AG09319 (cell line): ENCODE measurements at regions not wholly inside any gene's neighbourhood (a gene's known extent, or its start where the extent isn't known, plus 50 kb on each side); places are given as distances from the start of the nearest gene placed in this dataset.
A peak's percentile ranks its signal among the peaks of the same experiment; 100 is the strongest.

Experiments used
- DNase-seq: peaks from one replicate; pipeline ENCODE4 v3.0.0-alpha.2; 2010; ENCODE audit warnings: low read depth; ENCODE audit errors: extremely low read depth
- TF ChIP-seq, protein P1 (sequence below): IDR thresholded peaks from 2 replicates; pipeline ENCODE4 v1.5.1; 2011; ENCODE audit warnings: low read depth, mild to moderate bottlenecking, inconsistent platforms, low read length, moderate library complexity

DNA sequence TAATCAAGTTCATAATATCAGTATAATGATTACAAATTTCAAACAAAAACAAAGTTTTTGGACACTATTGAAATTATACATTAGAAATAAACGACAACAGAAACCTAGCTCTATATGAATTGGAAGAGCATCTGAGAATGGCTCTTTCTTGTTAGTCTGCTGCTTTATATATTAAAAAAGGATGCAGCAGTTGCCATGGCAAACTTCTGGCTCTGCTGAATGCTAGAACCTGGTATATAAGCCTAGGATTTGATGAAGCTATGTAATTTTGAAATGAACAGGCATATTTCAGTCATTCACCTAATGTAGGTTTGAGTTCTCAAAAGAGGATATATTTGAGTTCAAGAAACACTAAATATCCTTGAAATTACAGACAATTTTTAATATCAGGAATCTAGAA is 252.7 kb upstream of the KCNMB2 start:
- no peak for DNase-seq
- TF ChIP-seq, protein P1, sequence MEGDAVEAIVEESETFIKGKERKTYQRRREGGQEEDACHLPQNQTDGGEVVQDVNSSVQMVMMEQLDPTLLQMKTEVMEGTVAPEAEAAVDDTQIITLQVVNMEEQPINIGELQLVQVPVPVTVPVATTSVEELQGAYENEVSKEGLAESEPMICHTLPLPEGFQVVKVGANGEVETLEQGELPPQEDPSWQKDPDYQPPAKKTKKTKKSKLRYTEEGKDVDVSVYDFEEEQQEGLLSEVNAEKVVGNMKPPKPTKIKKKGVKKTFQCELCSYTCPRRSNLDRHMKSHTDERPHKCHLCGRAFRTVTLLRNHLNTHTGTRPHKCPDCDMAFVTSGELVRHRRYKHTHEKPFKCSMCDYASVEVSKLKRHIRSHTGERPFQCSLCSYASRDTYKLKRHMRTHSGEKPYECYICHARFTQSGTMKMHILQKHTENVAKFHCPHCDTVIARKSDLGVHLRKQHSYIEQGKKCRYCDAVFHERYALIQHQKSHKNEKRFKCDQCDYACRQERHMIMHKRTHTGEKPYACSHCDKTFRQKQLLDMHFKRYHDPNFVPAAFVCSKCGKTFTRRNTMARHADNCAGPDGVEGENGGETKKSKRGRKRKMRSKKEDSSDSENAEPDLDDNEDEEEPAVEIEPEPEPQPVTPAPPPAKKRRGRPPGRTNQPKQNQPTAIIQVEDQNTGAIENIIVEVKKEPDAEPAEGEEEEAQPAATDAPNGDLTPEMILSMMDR = no peak

DNA sequence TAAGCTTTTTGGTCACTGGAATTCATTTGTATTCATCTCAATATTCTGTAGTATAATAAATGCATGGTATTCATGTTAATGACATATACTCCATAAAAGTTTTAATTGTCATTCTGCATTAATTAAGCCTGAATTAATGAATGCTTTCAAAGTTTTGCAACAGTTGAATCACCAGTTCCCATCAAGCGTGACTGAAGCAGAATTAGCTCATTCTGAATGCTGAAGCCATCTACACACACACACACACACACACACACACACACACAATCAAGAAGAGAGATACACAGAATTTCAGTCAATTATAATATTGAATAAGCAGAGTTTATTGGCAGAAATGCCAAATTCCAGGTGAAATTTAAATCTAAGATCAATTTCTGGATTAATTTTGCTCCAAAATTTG is 252.1 kb upstream of the KCNMB2 start:
- DNase-seq = no peak
- TF ChIP-seq, protein P1 = no peak

DNA sequence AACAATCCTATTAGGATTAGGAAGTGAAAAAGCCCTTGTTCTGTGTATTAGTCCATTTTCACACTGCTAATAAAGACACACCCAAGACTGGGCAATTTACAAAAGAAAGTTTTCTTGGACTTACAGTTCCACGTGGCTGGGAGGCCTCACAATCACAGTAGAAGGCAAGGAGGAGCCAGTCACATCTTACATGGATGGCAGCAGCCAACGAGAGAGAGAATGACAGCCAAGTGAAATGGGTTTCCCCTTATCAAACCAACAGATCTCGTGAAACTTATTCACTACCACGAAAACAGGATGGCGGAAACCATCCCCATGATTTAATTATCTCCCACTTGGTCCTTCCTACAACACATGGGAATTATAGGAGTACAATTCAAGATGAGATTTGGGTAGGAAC is 248.2 kb upstream of the KCNMB2 start:
- TF ChIP-seq, protein P1 = no peak
- DNase-seq = no peak

DNA sequence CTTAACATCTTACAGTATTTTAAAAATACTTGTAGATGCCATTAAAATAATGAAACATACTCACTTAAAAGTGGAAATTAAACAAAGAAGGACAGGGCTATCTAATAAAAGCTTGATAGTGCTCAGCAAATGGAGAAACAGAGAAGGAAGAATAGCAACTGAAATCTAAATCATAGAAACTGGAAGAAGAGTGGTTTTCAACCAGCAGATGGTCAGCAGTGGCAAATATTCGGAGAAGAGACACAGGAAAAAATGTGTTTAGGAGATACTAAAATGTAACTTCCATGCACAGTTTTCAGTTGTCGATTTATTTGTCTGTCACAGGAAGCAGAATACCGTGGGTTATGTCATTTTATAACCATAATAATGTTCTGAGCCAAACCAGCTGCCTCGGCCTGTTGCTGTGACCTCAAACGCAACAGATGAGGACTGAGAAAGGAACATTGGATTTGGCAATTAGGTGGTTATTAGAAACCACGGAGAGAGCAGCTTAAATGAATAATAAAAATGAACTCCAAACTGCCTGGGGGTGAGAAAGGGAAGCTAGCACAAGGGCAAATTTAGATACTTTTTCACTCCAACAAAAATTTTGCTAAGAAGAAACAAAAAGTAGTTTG is 246.6 kb upstream of the KCNMB2 start:
- TF ChIP-seq, protein P1 = no peak
- DNase-seq = no peak

DNA sequence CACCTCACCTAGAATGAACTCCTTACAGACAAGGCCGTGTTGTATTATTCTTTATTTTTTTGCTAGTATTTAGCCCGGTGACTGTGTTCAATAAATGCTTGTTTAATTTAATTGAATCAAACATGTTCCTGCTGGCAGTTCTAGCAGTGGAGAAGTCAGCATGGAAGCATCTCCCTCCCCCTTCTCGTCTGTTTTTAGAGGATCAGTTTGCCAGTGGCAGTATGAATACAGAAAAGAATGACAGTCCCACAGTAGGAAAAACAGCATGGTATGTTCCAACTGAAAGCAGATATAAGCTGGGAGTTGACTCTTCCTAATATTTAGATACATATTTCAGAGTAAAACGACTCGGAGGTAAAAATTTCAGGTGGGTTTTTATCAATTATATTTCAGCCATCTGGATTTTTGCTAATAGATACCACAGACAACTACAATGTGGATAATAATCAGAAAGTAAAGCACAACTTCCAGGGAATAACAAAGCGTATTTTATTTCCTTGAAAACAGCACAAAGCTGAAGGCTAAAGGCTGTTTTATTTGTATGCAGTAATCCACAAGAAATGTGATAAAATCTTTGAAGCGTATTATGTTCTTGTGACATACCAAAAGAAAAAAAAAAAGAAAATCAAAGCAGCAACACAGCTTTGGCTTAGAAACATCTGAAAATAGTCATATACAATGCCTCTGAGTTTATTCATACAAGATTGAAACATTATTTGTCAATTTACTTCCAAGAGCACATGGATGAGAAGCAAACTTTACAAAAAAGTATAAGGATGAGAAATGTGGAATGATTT is 244.5 kb upstream of the KCNMB2 start:
- TF ChIP-seq, protein P1 = no peak
- DNase-seq = no peak

DNA sequence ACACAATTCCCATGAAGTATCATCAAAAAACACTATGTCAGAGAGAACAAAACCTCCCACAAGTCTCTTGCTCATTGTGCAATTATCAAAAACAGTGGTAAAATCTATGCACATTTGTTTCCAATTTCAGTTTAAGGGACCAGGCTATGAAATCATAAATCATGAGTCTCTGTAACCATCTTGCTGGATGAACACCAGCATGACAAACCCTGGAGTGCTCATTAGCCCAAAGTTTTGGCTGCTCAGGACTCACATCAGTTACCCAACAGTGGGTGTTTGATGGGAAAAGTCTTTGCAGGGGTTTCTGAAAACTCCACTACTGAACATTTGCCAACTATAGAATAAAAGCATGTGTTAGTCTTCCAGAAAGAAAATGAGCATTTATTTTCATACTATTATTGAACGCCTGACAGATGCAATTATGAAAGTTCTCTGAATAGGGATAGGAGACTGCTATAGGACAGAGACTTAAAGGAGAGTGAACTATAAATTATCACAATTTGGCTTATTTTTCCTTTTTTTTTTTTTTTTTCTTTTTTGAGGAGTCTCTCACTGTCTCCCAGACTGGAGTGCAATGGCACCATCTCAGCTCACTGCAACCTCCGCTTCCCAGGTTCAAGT is 240.8 kb upstream of the KCNMB2 start:
- TF ChIP-seq, protein P1 = no peak
- DNase-seq = peak; percentile 90

DNA sequence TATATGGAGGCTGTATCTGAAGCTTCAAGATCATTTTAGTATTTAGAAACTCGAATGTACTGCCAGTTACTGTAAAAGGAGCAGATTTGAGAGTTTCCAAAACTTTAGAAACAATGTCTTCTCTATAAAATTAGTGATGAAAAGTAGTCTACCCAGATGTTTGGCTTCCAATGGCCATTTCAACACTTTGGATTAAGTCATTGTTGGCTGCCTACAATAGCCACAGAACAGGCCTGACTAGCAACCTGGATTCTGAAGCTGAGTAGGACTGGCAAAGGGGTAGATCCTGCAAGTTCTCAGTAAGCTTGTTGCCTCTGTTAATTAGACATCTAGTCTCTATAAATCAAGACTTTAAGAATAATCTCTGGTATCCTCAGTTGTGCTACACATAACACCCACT is 239.0 kb upstream of the KCNMB2 start:
- TF ChIP-seq, protein P1 = no peak
- DNase-seq = no peak
